Fibroblast of the conjunctiva (primary cell): ENCODE measurements at regions not wholly inside any gene's neighbourhood (a gene's known extent, or its start where the extent isn't known, plus 50 kb on each side); places are given as distances from the start of the nearest gene placed in this dataset.
"Not testable (repeated sequence)": the region's sequence is repeated elsewhere in the genome, so short reads cannot be mapped to it uniquely, and the experiment has no call there.

Experiments used
- DNase-seq: peaks from one replicate; pipeline ENCODE4 v3.0.0-alpha.2; 2010; ENCODE audit warnings: low read depth

GRCh38 chr6:169980826-169981450 lies 229.5 kb downstream of the ERMARD start:
- no peak for DNase-seq

- DNase-seq: no peak
Observed at GRCh38 chr6:169979873-169980432, 228.5 kb downstream of the ERMARD start.

- peak; percentile 3 for DNase-seq
Observed at GRCh38 chr6:169978615-169979161, 227.3 kb downstream of the ERMARD start.

- no peak for DNase-seq
Observed at GRCh38 chr6:169977434-169978265, 226.2 kb downstream of the ERMARD start.

DNA sequence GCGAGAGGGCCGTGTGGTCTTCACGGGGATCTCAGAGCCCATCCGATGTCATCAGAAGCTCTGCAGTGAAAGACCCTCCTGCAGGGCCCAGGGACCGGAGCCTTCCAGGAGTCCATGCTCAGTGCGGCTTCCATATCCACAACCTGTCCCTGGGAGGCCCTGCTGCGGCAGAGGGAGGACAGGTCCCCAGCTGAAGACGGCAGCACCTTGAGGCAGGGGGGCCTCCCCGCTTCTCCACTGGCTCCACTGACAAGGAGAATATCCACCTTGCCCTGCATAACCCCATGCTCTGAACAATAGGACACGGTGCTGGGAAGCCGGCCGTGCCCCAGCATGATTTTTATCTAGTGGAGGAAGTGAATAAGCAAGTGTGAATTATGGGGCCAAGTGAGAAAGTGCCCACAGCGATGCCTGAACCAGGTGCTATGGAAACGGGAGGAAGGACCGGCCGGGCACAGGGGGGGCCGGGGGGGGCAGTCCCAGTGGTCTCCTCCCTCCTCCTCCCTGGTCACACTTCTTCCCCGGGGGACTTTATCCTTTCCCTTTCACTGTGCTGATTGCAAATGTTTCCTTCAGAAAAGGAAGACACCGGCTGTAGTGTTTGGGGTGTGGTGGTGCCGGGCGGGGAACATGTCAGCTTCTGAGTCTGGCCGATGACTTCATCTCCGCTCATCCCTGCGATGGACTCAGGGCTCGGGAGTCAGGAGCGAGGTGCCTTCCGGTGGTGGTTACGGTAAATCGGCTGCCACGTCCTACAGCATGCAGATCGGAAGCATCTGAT lies 225.1 kb downstream of the ERMARD start:
- no peak for DNase-seq

GRCh38 chr6:169975701-169976100 lies 224.3 kb downstream of the ERMARD start:
- DNase-seq: no peak

- no peak for DNase-seq
Observed at GRCh38 chr6:169975286-169975685, 223.9 kb downstream of the ERMARD start.

GRCh38 chr6:169974663-169975062 lies 223.2 kb downstream of the ERMARD start:
- no peak for DNase-seq

DNA sequence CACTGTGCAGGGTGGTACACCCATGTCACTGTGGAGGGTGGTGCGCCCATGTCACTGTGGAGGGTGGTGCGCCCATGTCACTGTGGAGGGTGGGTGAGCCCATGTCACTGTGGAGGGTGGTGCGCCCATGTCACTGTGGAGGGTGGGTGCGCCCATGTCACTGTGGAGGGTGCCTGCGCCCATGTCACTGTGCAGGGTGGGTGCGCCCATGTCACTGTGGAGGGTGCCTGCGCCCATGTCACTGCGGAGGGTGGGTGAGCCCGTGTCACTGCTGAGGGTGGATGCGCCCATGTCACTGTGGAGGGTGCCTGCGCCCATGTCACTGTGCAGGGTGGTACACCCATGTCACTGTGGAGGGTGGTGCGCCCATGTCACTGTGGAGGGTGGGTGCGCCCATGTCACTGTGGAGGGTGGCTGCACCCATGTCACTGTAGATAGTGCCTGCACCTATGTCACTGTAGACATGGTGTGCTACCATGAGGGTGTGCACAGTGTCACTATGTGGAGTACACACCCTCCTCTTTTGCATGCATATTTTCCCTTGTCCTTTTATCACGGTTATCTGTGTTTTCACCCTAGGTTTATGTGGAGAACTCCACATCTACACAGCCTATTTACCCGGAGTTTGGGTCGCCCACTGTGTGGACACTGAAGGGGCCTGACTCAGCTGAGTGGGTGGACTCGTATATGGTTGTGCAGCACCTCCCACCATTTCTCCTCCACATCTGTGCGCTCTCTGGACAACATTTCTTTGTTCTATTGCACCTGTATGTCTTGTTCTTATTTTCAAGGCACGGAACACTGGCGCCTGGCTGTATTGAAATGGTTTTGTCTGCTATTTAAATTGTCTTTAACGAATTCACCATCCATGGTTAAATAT lies 222.4 kb downstream of the ERMARD start:
- DNase-seq: not testable (repeated sequence)

DNA sequence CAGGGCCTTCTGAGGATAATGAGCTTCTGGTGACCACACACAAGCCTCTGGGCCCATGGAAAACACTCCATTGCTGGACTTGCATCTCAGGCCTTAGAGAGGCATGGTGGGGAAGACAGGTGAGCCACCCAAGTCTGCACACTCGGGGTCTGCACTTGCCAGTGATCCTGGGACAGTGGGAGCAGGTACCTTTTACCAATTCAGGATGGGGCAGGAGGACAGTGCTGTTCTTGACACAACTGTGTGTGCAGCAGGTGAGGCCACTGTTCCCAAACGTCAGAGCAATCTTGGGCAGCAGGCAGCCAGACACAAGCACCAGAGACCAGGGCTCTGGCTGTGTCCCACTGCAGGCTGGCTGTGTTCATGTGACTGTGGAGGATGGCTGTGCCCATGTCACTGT lies 221.3 kb downstream of the ERMARD start:
- DNase-seq: no peak

DNA sequence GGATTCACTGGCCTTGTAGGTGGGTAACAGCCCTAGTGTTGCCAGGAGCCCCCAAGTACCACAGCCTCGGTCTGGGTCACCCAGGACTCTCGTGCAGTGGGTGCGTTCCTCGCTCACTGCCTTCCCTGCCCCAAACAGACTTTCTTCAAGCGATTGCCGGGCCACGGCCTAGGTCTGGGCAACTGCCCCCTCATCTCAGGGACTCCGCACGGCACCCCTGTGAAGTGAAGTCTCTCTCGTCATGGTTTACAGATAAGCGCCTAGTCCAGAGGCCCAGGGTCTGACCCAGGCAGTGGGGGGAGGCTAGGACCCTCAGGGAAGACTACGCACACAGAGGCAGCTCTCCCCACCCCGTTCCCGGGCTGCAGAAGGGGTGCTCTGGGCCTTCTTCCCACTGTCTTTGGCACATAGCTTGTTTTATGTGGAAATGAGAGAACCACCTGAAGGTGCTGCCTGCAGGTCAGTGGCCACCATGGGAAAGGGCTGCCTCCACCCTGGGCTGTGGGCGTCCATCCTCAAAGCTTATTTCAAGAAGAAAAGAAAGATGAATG lies 220.8 kb downstream of the ERMARD start:
- DNase-seq: no peak

DNA sequence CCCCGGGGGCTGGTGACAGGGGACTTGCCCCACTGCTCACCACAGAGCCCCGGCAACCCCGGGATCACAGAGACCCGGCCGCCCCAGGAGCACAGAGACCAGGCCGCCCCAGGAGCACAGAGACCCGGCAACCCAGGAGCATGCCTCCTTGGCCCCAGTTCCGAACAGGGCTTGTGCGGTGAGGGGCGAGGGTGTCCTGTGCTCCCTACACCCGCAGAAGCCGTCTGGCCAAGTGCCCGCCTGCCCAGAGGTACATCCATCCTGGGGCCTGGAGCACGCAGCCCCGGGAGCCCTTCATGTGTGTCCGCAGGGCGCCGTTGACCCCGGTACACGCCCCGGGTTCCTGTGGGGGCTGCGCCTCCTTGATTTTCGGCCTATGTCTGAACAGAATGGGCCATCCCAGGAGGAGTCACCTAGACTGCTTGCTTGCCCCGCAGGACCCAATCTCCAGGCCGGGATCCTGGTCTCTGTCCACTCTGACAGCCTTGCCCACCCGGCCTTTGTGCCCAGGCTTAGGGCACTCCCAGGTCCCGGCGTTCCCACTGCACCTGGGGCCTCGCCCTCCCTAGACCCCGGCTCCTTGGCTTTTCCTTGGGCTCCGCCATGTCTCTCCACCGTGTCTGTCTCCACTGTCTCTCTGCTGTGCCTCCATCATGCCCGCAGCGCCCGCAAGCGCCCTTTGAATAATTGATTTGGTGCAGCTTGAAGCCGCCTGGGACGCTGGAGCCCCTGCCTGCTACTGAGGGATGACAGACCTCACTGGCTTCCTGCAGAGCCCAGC lies 219.8 kb downstream of the ERMARD start:
- DNase-seq: no peak

DNA sequence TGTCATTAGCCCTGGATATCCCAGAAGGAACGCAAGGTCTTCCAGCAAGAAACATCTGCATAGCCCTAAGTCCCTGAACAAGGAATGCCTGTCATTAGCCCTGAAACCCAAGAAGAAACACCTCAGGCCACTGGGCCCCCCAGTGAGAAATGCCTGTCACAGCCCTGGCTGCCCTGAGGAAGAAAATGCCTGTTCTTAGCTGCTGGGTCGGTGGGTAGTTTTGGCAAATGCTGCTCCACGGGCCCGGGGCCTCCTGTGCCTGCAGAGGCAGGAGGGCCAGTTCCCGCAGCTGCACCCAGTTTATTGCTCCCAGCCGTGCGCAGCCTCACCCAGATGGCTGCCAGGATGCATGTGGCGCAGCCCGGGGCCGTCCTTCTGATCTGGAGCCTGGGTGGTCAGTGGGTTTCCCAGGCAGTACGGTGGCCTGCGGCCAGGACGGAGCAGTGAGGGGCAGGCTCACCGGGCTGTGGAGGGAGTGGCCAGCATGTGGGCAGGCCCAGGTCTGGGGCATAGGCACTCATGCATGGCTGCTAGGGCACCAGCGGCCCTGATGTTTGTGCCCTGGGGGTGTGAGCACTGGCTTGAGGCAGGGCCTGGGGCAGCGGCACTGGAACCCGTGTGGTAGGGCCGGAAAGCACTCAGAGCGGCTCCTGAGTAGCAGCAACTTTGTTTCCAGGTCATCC lies 219.0 kb downstream of the ERMARD start:
- DNase-seq: no peak

- no peak for DNase-seq
Observed at GRCh38 chr6:169969372-169970099, 218.1 kb downstream of the ERMARD start.

GRCh38 chr6:169968541-169969270 lies 217.3 kb downstream of the ERMARD start:
- DNase-seq: no peak

- DNase-seq: no peak
Observed at GRCh38 chr6:169967687-169968086, 216.3 kb downstream of the ERMARD start.

GRCh38 chr6:169966312-169967181 lies 215.1 kb downstream of the ERMARD start:
- DNase-seq: no peak
